T-cell (primary cell): ENCODE measurements at regions not wholly inside any gene's neighbourhood (a gene's known extent, or its start where the extent isn't known, plus 50 kb on each side); places are given as distances from the start of the nearest gene placed in this dataset.
A peak's percentile ranks its signal among the peaks of the same experiment; 100 is the strongest.

Source experiments
- ATAC-seq, 4 experiments: fragments of 200-7000 bp in 3 of 4; fragments of 150-1000 bp in 1 of 4; cut with Tn5 transposase; replicated peaks in 1 of 4; 1 replicate in 3 of 4; 2 replicates in 1 of 4; pipeline ENCODE4 v1.10.0; 2021; ENCODE audit warnings: moderate library complexity in 3 of 4, mild to moderate bottlenecking in 2 of 4, moderate number of reproducible peaks in 1 of 4
- CTCF ChIA-PET, 2 donors: fragments of 300-600 bp; sonication (Branson Sonifier 250); formaldehyde crosslinking; loops; one replicate each; lab custom pipeline; 2022; ENCODE audit warnings: antibody characterized with exemption in 2 of 2; lab: Charles Lee
- POLR2A ChIA-PET, 2 donors: fragments of 300-600 bp; sonication (Branson Sonifier 250); formaldehyde crosslinking; loops; one replicate each; lab custom pipeline; 2022; ENCODE audit warnings: antibody characterized with exemption in 2 of 2; lab: Charles Lee
- DNase-seq, 35 experiments: peaks; one replicate each; pipeline versions ENCODE4 v3.0.0 to v3.0.0-alpha.2; 2013 to 2023
- H3K27ac ChIP-seq: one replicate; pipeline ENCODE4 v1.5.1; 2013; ENCODE audit warnings: low read length
- H3K27me3 ChIP-seq, 2 experiments: replicated peaks in 1 of 2; 1 replicate in 1 of 2; 2 replicates in 1 of 2; pipeline versions ENCODE4 v1.6.1 to v1.7.0; 2013; ENCODE audit warnings: low read length in 1 of 2, mixed read lengths in 1 of 2; ENCODE audit not compliant: control insufficient read depth in 2 of 2, insufficient read depth in 2 of 2; ENCODE audit errors: extremely low read depth in 1 of 2
- H3K36me3 ChIP-seq, 2 donors: 1 replicate in 1 of 2; 2 replicates in 1 of 2; pipeline versions ENCODE4 v1.6.1 to v1.7.0; 2013; ENCODE audit warnings: low read length in 1 of 2; ENCODE audit not compliant: control insufficient read depth in 2 of 2, insufficient read depth in 1 of 2; ENCODE audit errors: extremely low read depth in 1 of 2
- H3K4me1 ChIP-seq, 2 experiments: 1 replicate in 1 of 2; 2 replicates in 1 of 2; pipeline versions ENCODE4 v1.6.1 to v1.7.0; 2013; ENCODE audit warnings: low read length in 2 of 2, mixed read lengths in 1 of 2; ENCODE audit not compliant: insufficient read depth in 2 of 2, control insufficient read depth in 1 of 2; ENCODE audit errors: extremely low read depth in 1 of 2
- H3K4me3 ChIP-seq, 2 donors: 1 replicate in 1 of 2; 2 replicates in 1 of 2; pipeline versions ENCODE4 v1.5.1 to v1.7.0; 2013; ENCODE audit warnings: mild to moderate bottlenecking in 2 of 2, low read length in 1 of 2, moderate library complexity in 1 of 2; ENCODE audit not compliant: control insufficient read depth in 1 of 2; ENCODE audit errors: extremely low read depth in 1 of 2
- H3K9me3 ChIP-seq: 2 replicates; pipeline ENCODE4 v1.7.0; 2013
- H3K27ac Mint-ChIP-seq, 2 donors: one replicate each; pipeline ENCODE4 v1.8.0; 2020 to 2021; ENCODE audit warnings: mild to moderate bottlenecking in 2 of 2, mixed read lengths in 2 of 2
- H3K27me3 Mint-ChIP-seq, 2 donors: one replicate each; pipeline ENCODE4 v1.8.0; 2021 to 2022; ENCODE audit warnings: mixed read lengths in 2 of 2
- H3K36me3 Mint-ChIP-seq: one replicate; pipeline ENCODE4 v1.8.0; 2021; ENCODE audit warnings: mixed read lengths
- H3K4me1 Mint-ChIP-seq, 3 donors: one replicate each; pipeline ENCODE4 v1.8.0; 2020 to 2022; ENCODE audit warnings: mixed read lengths in 3 of 3, mild to moderate bottlenecking in 1 of 3
- H3K4me3 Mint-ChIP-seq, 3 donors: one replicate each; pipeline ENCODE4 v1.8.0; 2020 to 2022; ENCODE audit warnings: mild to moderate bottlenecking in 3 of 3, mixed read lengths in 3 of 3, moderate library complexity in 3 of 3
- H3K9me3 Mint-ChIP-seq, 3 donors: one replicate each; pipeline ENCODE4 v1.8.0; 2020 to 2022; ENCODE audit warnings: mixed read lengths in 3 of 3
- WGBS: methylation state at CpG from one replicate; pipeline ENCODE4 v1.1.5; 2013; ENCODE audit warnings: missing lambda C conversion rate; ENCODE audit not compliant: insufficient coverage; 5-methylcytosine and 5-hydroxymethylcytosine counted together

- Histone ChIP-seq H3K36me3 (no peaks in the 10 kb centered on the region), H3K27ac (no peak overlapping the region), H3K27me3 (no peaks in the 10 kb centered on the region), H3K9me3 (no peaks in the 10 kb centered on the region), H3K4me1 (no peaks in the 10 kb centered on the region), H3K4me3 (no peak overlapping the region)
- DNase-seq (no peak), ATAC-seq (no peak)
- CTCF ChIA-PET, result no interaction called here
- POLR2A ChIA-PET, result no interaction called here
- no peaks in the 10 kb centered on the region for H3K9me3 Mint-ChIP-seq
- WGBS, result no CpG with 5 or more reads among the region's 1 CpG
- H3K27ac Mint-ChIP-seq, result no peak overlapping the region
- H3K4me1 Mint-ChIP-seq, result no peaks in the 10 kb centered on the region
- no peak overlapping the region for H3K4me3 Mint-ChIP-seq
- no peaks in the 10 kb centered on the region for H3K36me3 Mint-ChIP-seq
- H3K27me3 Mint-ChIP-seq, result peaks cover 0 to 13% of the 10 kb centered on the region in 2 donors
Measured at GRCh38 chrX:109873574-109873973, 129.3 kb upstream of the TMEM164 start.

- ChIA-PET POLR2A (no interaction called here), CTCF (no interaction called here)
- no peaks in the 10 kb centered on the region for H3K9me3 Mint-ChIP-seq
- Histone ChIP-seq H3K27ac (no peak overlapping the region), H3K36me3 (no peaks in the 10 kb centered on the region), H3K9me3 (no peaks in the 10 kb centered on the region), H3K27me3 (no peaks in the 10 kb centered on the region), H3K4me1 (no peaks in the 10 kb centered on the region), H3K4me3 (no peak overlapping the region)
- H3K36me3 Mint-ChIP-seq, result no peaks in the 10 kb centered on the region
- H3K4me3 Mint-ChIP-seq, result no peak overlapping the region
- no peaks in the 10 kb centered on the region for H3K4me1 Mint-ChIP-seq
- DNase-seq, result no peak
- 100% methylated on average over 1 of the region's 6 CpGs for WGBS
- H3K27me3 Mint-ChIP-seq, result peaks cover 0 to 17% of the 10 kb centered on the region in 2 donors
- ATAC-seq, result no peak
- no peak overlapping the region for H3K27ac Mint-ChIP-seq
Measured at GRCh38 chrX:109873983-109874382, 128.9 kb upstream of the TMEM164 start.

- H3K36me3 Mint-ChIP-seq, result no peaks in the 10 kb centered on the region
- no CpG with 5 or more reads among the region's 2 CpGs for WGBS
- H3K9me3 ChIP-seq, result no peaks in the 10 kb centered on the region
- no peaks in the 10 kb centered on the region for H3K27me3 ChIP-seq
- CTCF ChIA-PET, result no interaction called here
- H3K9me3 Mint-ChIP-seq, result no peaks in the 10 kb centered on the region
- H3K4me3 Mint-ChIP-seq, result no peak overlapping the region
- no peak overlapping the region for H3K27ac Mint-ChIP-seq
- no peaks in the 10 kb centered on the region for H3K36me3 ChIP-seq
- ATAC-seq (no peak), DNase-seq (no peak)
- H3K27ac ChIP-seq, result no peak overlapping the region
- H3K27me3 Mint-ChIP-seq, result peaks cover 0 to 18% of the 10 kb centered on the region in 2 donors
- no peaks in the 10 kb centered on the region for H3K4me1 Mint-ChIP-seq
- no peaks in the 10 kb centered on the region for H3K4me1 ChIP-seq
- POLR2A ChIA-PET, result no interaction called here
- no peak overlapping the region for H3K4me3 ChIP-seq
Measured at GRCh38 chrX:109874548-109874947, 128.4 kb upstream of the TMEM164 start.

DNA sequence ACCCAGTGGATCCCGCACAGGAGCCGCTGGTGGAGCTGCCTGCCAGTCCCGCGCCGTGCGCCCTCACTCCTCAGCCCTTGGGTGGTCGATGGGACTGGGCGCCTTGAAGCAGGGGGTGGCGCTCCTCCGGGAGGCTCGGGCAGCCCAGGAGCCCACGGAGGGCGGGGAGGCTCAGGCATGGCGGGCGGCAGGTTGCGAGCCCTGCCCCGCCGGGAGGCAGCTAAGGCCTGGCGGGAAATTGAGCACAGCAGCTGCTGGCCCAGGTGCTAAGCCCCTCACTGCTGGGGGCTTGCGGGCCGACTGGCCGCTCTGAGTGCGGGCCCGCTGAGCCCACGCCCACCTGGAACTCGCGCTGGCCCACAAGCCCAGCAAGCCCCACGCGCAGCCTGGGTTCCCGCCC lies 127.1 kb upstream of the TMEM164 start:
- Histone ChIP-seq H3K4me3 (no peak overlapping the region), H3K27ac (no peak overlapping the region), H3K9me3 (no peaks in the 10 kb centered on the region), H3K27me3 (no peaks in the 10 kb centered on the region), H3K36me3 (no peaks in the 10 kb centered on the region), H3K4me1 (no peaks in the 10 kb centered on the region)
- peaks cover 0 to 14% of the 10 kb centered on the region in 2 donors for H3K27me3 Mint-ChIP-seq
- WGBS, result 98% methylated on average over 9 of the region's 30 CpGs
- CTCF ChIA-PET, result no interaction called here
- DNase-seq, result no peak
- no peak for ATAC-seq
- POLR2A ChIA-PET, result no interaction called here
- no peaks in the 10 kb centered on the region for H3K9me3 Mint-ChIP-seq
- H3K4me3 Mint-ChIP-seq, result no peak overlapping the region
- H3K4me1 Mint-ChIP-seq, result no peaks in the 10 kb centered on the region
- H3K36me3 Mint-ChIP-seq, result no peaks in the 10 kb centered on the region
- no peak overlapping the region for H3K27ac Mint-ChIP-seq

DNA sequence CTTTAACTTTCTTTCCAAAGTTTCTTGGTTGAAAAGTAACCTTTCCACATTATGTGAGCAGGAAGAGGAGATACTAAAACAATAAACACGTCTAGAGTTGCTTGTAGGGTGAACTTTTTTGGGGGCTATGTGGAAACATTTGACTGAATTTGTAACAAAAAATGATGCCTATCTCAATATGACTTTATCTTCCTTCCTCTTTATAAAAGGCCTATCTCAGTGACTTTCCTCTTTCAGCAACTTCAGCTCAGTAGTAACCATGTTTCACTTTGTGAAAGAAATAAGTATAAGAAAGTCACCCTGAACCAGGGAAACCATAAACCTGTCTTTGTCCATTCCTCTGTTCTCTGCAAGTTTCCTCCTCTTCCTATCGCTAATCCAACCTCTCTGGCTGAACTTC lies 124.7 kb upstream of the TMEM164 start:
- no peaks in the 10 kb centered on the region for H3K36me3 Mint-ChIP-seq
- POLR2A ChIA-PET, result no interaction called here
- H3K4me1 ChIP-seq, result no peaks in the 10 kb centered on the region
- DNase-seq (no peak), ATAC-seq (no peak)
- no peaks in the 10 kb centered on the region for H3K27me3 ChIP-seq
- 33% methylated on average over 1 of the region's 2 CpGs for WGBS
- H3K4me3 Mint-ChIP-seq, result no peak overlapping the region
- peaks cover 0 to 9% of the 10 kb centered on the region in 2 donors for H3K27me3 Mint-ChIP-seq
- H3K36me3 ChIP-seq, result no peaks in the 10 kb centered on the region
- no peaks in the 10 kb centered on the region for H3K9me3 ChIP-seq
- H3K4me3 ChIP-seq, result no peak overlapping the region
- no peak overlapping the region for H3K27ac ChIP-seq
- no peaks in the 10 kb centered on the region for H3K4me1 Mint-ChIP-seq
- no peaks in the 10 kb centered on the region for H3K9me3 Mint-ChIP-seq
- CTCF ChIA-PET, result interaction anchor here (0.8 to 0.9 kb wide), 2 partner anchors 10 to 16 kb away, joined by 3 to 4 read pairs; no protein-coding TSS in a partner anchor
- no peak overlapping the region for H3K27ac Mint-ChIP-seq

- H3K27me3 ChIP-seq, result no peaks in the 10 kb centered on the region
- WGBS, result no CpG with 5 or more reads among the region's 2 CpGs
- no peaks in the 10 kb centered on the region for H3K9me3 ChIP-seq
- H3K27ac Mint-ChIP-seq, result no peak overlapping the region
- ChIA-PET POLR2A (no interaction called here), CTCF (no interaction called here)
- no peaks in the 10 kb centered on the region for H3K4me1 Mint-ChIP-seq
- ATAC-seq (no peak), DNase-seq (no peak)
- no peaks in the 10 kb centered on the region for H3K36me3 ChIP-seq
- H3K27ac ChIP-seq, result no peak overlapping the region
- no peaks in the 10 kb centered on the region for H3K36me3 Mint-ChIP-seq
- no peak overlapping the region for H3K4me3 ChIP-seq
- no peak overlapping the region for H3K4me3 Mint-ChIP-seq
- no peaks in the 10 kb centered on the region for H3K9me3 Mint-ChIP-seq
- H3K27me3 Mint-ChIP-seq, result peaks cover 0 to 14% of the 10 kb centered on the region in 2 donors
- no peaks in the 10 kb centered on the region for H3K4me1 ChIP-seq
Measured at GRCh38 chrX:109879991-109880390, 122.9 kb upstream of the TMEM164 start.

GRCh38 chrX:109880629-109881028 lies 122.3 kb upstream of the TMEM164 start:
- Histone ChIP-seq H3K36me3 (no peaks in the 10 kb centered on the region), H3K9me3 (no peaks in the 10 kb centered on the region), H3K4me3 (no peak overlapping the region), H3K27me3 (no peaks in the 10 kb centered on the region), H3K4me1 (no peaks in the 10 kb centered on the region), H3K27ac (no peak overlapping the region)
- no peaks in the 10 kb centered on the region for H3K9me3 Mint-ChIP-seq
- no peak overlapping the region for H3K27ac Mint-ChIP-seq
- no peaks in the 10 kb centered on the region for H3K4me1 Mint-ChIP-seq
- WGBS, result no CpG with 5 or more reads among the region's 2 CpGs
- no peak overlapping the region for H3K4me3 Mint-ChIP-seq
- ATAC-seq (no peak), DNase-seq (peak in 1 of 35 experiments; percentile 14)
- ChIA-PET POLR2A (no interaction called here), CTCF (interaction anchor here in 1 of 2 donors (0.9 kb wide), 1 partner anchor 30 kb away, joined by 3 read pairs; no protein-coding TSS in a partner anchor)
- H3K36me3 Mint-ChIP-seq, result no peaks in the 10 kb centered on the region
- peaks cover 0 to 17% of the 10 kb centered on the region in 2 donors for H3K27me3 Mint-ChIP-seq
